Esophagus squamous epithelium (tissue), 4 donors: ENCODE measurements at regions not wholly inside any gene's neighbourhood (a gene's known extent, or its start where the extent isn't known, plus 50 kb on each side); places are given as distances from the start of the nearest gene placed in this dataset.

ENCODE experiments used
- POLR2A ChIP-seq, 4 donors: fragments of 450-650 bp; IDR thresholded peaks; one replicate each; pipeline ENCODE4 v1.6.1; 2017; ENCODE audit warnings: antibody characterized with exemption in 4 of 4, mild to moderate bottlenecking in 4 of 4, moderate library complexity in 3 of 4
- TF ChIP-seq, protein P1 (sequence below), 6 experiments: fragments of 450-650 bp in 4 of 6; fragments of 200-600 bp in 2 of 6; sonication (generic) in 2 of 6; IDR thresholded peaks; one replicate each; pipeline ENCODE4 v1.5.1; 2016 to 2019; ENCODE audit warnings: antibody characterized with exemption in 6 of 6, mild to moderate bottlenecking in 4 of 6, moderate library complexity in 4 of 6

- TF ChIP-seq, protein P1, sequence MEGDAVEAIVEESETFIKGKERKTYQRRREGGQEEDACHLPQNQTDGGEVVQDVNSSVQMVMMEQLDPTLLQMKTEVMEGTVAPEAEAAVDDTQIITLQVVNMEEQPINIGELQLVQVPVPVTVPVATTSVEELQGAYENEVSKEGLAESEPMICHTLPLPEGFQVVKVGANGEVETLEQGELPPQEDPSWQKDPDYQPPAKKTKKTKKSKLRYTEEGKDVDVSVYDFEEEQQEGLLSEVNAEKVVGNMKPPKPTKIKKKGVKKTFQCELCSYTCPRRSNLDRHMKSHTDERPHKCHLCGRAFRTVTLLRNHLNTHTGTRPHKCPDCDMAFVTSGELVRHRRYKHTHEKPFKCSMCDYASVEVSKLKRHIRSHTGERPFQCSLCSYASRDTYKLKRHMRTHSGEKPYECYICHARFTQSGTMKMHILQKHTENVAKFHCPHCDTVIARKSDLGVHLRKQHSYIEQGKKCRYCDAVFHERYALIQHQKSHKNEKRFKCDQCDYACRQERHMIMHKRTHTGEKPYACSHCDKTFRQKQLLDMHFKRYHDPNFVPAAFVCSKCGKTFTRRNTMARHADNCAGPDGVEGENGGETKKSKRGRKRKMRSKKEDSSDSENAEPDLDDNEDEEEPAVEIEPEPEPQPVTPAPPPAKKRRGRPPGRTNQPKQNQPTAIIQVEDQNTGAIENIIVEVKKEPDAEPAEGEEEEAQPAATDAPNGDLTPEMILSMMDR (IDR thresholded peaks at IDR 0.05), result no peak
- no peak for TF ChIP-seq POLR2A (IDR thresholded peaks at IDR 0.05)
Measured at GRCh38 chr13:110965755-110966134, 50.9 kb upstream of the ANKRD10 start.
